Epithelial cell of proximal tubule (primary cell): ENCODE measurements at regions not wholly inside any gene's neighbourhood (a gene's known extent, or its start where the extent isn't known, plus 50 kb on each side); places are given as distances from the start of the nearest gene placed in this dataset.

ENCODE experiments used
- DNase-seq: peaks from one replicate; pipeline ENCODE4 v3.0.0-alpha.2; 2011; ENCODE audit warnings: low read depth
- H3K4me3 ChIP-seq: 2 replicates; pipeline ENCODE4 v1.5.1; 2011; ENCODE audit warnings: low read depth, mild to moderate bottlenecking, low read length
- TF ChIP-seq, protein P1 (sequence below): conservative IDR thresholded peaks from 2 replicates; pipeline ENCODE4 v1.5.1; 2012; ENCODE audit warnings: low read depth, mild to moderate bottlenecking, low read length

DNA sequence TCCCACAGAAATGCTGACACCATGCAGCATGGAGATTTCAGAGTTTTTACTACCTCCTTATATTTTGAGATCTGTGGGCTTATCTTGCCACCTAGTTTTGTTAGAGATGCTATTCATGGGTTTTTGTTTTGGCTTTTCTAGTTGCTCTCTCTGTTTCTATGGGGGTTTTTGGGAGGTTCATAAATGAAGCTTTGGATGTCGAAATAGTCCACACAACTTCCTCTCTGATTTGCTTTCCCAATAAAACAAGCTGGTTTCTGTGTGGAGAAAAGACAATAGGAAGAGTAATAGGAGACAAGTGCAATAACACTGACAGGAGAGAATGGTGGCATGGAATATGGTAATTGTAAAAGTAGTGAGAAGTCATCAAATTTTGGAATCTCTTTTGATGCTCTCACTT lies 106.8 kb upstream of the GPR149 start:
- TF ChIP-seq, protein P1, sequence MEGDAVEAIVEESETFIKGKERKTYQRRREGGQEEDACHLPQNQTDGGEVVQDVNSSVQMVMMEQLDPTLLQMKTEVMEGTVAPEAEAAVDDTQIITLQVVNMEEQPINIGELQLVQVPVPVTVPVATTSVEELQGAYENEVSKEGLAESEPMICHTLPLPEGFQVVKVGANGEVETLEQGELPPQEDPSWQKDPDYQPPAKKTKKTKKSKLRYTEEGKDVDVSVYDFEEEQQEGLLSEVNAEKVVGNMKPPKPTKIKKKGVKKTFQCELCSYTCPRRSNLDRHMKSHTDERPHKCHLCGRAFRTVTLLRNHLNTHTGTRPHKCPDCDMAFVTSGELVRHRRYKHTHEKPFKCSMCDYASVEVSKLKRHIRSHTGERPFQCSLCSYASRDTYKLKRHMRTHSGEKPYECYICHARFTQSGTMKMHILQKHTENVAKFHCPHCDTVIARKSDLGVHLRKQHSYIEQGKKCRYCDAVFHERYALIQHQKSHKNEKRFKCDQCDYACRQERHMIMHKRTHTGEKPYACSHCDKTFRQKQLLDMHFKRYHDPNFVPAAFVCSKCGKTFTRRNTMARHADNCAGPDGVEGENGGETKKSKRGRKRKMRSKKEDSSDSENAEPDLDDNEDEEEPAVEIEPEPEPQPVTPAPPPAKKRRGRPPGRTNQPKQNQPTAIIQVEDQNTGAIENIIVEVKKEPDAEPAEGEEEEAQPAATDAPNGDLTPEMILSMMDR: no peak
- H3K4me3 ChIP-seq: no peak overlapping the region
- DNase-seq: no peak

DNA sequence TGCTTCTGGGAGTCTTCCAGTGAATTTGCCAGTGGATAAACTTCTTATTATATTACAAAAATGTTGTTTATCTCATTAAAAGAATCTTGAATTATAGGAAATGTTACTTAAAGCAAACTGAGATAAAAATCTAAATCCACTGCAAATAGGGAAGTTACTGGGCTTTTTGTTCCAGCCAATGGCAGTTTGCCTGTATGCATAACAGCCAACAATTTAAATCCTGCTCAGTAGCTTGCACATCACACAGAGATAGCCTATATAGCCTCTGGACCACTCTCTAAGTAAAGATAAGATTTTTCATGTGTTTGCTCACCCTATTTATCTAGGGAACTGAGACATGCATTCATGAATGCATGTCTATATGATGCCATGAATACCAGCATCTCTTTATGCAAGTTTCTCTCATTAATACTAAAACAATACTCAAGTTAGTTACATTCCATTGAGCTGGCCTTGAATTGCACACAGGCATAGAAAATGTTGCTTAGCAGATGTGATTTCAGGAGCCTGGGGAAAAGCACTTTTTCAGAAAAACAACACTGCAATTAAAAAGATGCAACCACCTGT lies 92.1 kb upstream of the GPR149 start:
- no peak overlapping the region for H3K4me3 ChIP-seq
- TF ChIP-seq, protein P1: no peak
- no peak for DNase-seq

DNA sequence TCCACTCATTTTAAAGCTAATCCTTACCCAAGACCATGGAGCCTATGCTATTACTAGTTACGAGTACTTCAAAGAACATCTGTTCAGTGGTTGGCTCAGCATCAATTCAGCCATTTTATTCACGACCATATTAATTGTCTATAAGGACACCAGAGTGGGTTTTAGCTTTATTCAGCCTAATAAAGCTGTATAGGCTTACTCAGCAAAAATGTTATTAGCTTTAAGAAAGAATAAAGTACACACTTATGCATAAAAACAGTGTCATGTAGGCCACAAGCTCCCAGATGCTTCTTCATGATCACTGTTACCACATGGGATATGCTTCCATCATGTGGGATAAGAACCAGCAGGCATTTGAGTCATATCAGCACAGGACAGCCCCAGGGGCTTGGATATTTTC lies 87.4 kb upstream of the GPR149 start:
- DNase-seq: no peak
- TF ChIP-seq, protein P1: no peak
- H3K4me3 ChIP-seq: no peak overlapping the region

DNA sequence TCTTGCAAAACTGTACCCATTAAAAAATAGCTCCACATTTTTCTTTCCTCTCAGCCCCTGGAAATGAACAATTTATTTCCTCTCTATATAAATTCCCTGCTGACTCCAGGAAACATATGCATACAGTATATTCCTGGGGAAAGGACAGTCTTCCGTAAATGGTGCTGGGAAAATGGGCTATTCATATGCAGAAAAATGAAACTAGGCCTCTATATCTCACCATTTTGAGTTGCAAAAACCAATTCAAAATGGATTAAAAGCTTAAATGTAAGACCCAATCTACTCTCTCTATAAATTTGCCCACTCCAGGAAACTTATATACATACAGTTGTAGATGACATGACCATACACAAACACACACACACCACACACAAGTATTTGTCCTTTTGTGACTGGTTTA lies 85.9 kb upstream of the GPR149 start:
- no peak overlapping the region for H3K4me3 ChIP-seq
- TF ChIP-seq, protein P1: no peak
- DNase-seq: no peak

DNA sequence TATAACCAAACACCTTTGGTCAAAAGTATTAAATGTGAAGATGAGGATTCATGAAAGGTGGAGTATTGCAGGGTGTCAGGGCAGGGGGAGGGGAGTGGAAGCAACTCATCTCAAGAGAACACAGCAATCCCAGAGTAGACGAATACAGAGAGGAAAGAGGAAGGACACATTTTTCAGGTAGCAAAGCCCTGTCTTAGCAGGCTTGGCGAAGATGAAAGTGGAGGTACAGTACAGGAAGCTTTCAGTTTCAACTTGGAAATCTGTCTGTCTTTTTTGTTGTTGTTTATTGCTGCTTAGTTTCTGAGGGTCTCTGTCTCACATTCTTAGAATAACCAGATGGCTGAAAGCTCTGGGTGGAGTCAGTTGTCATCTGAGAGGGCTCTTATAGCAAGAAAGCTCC lies 80.8 kb upstream of the GPR149 start:
- no peak overlapping the region for H3K4me3 ChIP-seq
- TF ChIP-seq, protein P1: no peak
- DNase-seq: no peak

DNA sequence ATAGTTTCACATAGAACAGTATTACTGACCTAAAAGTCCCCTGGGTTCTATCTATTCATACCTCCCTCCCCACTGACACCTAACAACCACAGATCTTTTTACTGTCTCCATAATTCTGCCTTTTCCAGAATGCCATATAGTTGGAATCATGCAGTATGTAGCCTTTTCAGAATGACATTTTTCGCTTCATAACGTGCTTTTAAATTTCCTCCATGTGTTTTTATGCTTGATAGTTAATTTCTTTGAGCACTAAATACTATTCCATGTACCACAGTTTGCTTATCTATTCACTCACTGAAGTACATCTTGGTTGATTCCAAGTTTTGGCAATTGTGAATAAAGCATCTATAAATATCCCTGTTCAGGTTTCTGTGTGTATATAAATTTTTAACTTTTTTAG lies 77.7 kb upstream of the GPR149 start:
- no peak overlapping the region for H3K4me3 ChIP-seq
- TF ChIP-seq, protein P1: no peak
- DNase-seq: no peak

DNA sequence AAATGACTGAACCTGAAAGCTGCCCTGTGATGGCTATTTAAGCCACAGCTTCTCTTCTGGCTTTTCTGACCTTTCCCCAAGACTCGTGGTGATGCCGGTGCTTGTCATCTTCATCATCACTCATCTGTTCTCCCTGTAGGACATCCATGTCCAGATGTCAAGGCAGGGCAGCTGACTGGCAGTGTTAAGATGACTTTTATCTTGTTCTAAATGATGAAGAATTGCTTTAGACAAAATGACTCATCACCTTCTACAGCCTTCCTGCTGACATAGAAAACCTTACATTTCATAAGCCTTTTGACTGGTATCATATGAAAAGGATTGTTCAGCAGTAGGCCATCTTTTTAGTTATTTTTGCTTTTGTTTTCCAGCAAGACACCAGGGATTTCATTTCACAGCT lies 67.0 kb upstream of the GPR149 start:
- DNase-seq: no peak
- TF ChIP-seq, protein P1: no peak
- H3K4me3 ChIP-seq: no peak overlapping the region
